ENCODE measurements at regions not wholly inside any gene's neighbourhood (a gene's known extent, or its start where the extent isn't known, plus 50 kb on each side); places are given as distances from the start of the nearest gene placed in this dataset.

- Histone ChIP-seq H3K79me2 (ENCODE audit: insufficient read depth, low read length) (no peaks in the 10 kb centered on the region), H3K4me3 (ENCODE audit: insufficient read depth, low read length) (no peak overlapping the region), H3K27me3 (ENCODE audit: insufficient read depth, low read length) (peaks cover 8% of the 10 kb centered on the region), H4K20me1 (ENCODE audit: insufficient read depth, low read length) (no peaks in the 10 kb centered on the region), H3K9me3 (ENCODE audit: low read depth, low read length) (no peaks in the 10 kb centered on the region), H3K4me1 (ENCODE audit: insufficient read depth, low read length) (peaks cover 22% of the 10 kb centered on the region), H3K4me2 (ENCODE audit: insufficient read depth, low read length) (peak overlapping the region; percentile 37), H2AFZ (ENCODE audit: low read length) (no peak overlapping the region), H3K27ac (ENCODE audit: low read depth, low read length) (peak overlapping the region; percentile 87), H3K36me3 (ENCODE audit: insufficient read depth, low read length) (no peaks in the 10 kb centered on the region)
- TF ChIP-seq CTCF (IDR thresholded peaks at IDR 0.05; ENCODE audit: extremely low read depth, low read depth, low read length): no peak
- DNase-seq (ENCODE audit: insufficient read length, low spot score, missing footprints): peak; percentile 18
These were observed 77.9 kb downstream of the LUZP4 start for GRCh38 chrX:115367455-115367854.

DNA sequence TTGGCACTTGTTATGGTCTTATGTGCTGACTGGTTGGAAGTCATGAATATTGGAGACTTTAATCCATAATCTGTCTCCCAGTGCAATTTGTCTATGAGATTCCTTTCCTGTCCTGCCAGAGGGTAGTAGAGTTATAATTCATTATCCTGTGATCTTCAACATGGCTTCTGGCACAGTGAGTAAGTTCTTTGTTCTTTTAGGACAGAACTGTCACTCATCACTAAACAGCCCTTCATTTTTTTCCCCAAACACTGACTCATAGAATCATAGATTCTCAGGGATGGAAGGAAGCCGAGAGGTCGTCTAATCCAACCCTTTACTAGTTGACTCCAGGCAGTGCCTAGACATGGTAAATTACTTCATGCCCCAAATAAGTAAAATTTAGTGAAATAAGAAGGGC, 78.4 kb downstream of the LUZP4 start:
- Histone ChIP-seq H3K27me3 (ENCODE audit: insufficient read depth, low read length) (peaks cover 8% of the 10 kb centered on the region), H2AFZ (ENCODE audit: low read length) (peak overlapping the region; percentile 12), H3K27ac (ENCODE audit: low read depth, low read length) (peak overlapping the region; percentile 87), H3K36me3 (ENCODE audit: insufficient read depth, low read length) (no peaks in the 10 kb centered on the region), H3K9me3 (ENCODE audit: low read depth, low read length) (no peaks in the 10 kb centered on the region), H3K79me2 (ENCODE audit: insufficient read depth, low read length) (no peaks in the 10 kb centered on the region), H4K20me1 (ENCODE audit: insufficient read depth, low read length) (no peaks in the 10 kb centered on the region), H3K4me3 (ENCODE audit: insufficient read depth, low read length) (no peak overlapping the region), H3K4me1 (ENCODE audit: insufficient read depth, low read length) (peaks cover 20% of the 10 kb centered on the region), H3K4me2 (ENCODE audit: insufficient read depth, low read length) (peak overlapping the region; percentile 37)
- no peak for DNase-seq (ENCODE audit: insufficient read length, low spot score, missing footprints)
- no peak for TF ChIP-seq CTCF (IDR thresholded peaks at IDR 0.05; ENCODE audit: extremely low read depth, low read depth, low read length)

- Histone ChIP-seq H3K4me2 (ENCODE audit: insufficient read depth, low read length) (no peak overlapping the region), H2AFZ (ENCODE audit: low read length) (no peak overlapping the region), H3K27ac (ENCODE audit: low read depth, low read length) (no peak overlapping the region), H3K79me2 (ENCODE audit: insufficient read depth, low read length) (no peaks in the 10 kb centered on the region), H3K9me3 (ENCODE audit: low read depth, low read length) (no peaks in the 10 kb centered on the region), H3K36me3 (ENCODE audit: insufficient read depth, low read length) (no peaks in the 10 kb centered on the region), H4K20me1 (ENCODE audit: insufficient read depth, low read length) (no peaks in the 10 kb centered on the region), H3K4me3 (ENCODE audit: insufficient read depth, low read length) (no peak overlapping the region), H3K27me3 (ENCODE audit: insufficient read depth, low read length) (peaks cover 8% of the 10 kb centered on the region), H3K4me1 (ENCODE audit: insufficient read depth, low read length) (peaks cover 16% of the 10 kb centered on the region)
- no peak for TF ChIP-seq CTCF (IDR thresholded peaks at IDR 0.05; ENCODE audit: extremely low read depth, low read depth, low read length)
- no peak for DNase-seq (ENCODE audit: insufficient read length, low spot score, missing footprints)
These were observed 79.4 kb downstream of the LUZP4 start for GRCh38 chrX:115368876-115369275.

DNA sequence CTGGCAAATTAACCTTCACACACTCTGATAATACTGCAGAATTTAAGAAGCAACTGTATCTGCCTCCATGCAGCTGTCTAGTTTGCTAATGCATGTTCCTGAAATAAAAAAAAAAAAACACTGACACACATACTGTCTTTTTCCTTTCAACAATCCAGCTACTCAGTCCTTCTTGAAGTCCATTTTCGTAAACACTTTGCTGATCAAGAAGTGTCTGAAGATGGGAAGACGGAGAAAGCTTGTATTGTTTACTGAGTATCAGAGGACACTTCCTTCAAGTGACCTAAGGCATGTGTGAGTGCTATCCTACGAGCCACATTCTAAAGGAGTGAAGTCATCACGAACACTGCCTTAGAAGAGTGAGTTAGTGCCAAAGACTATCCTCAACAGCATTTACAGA, 82.6 kb downstream of the LUZP4 start:
- peaks cover 16% of the 10 kb centered on the region for H3K4me1 ChIP-seq (ENCODE audit: insufficient read depth, low read length)
- H3K9me3 ChIP-seq (ENCODE audit: low read depth, low read length): peaks cover 2% of the 10 kb centered on the region
- no peaks in the 10 kb centered on the region for H3K79me2 ChIP-seq (ENCODE audit: insufficient read depth, low read length)
- no peak for TF ChIP-seq CTCF (IDR thresholded peaks at IDR 0.05; ENCODE audit: extremely low read depth, low read depth, low read length)
- peaks cover 3% of the 10 kb centered on the region for H3K27me3 ChIP-seq (ENCODE audit: insufficient read depth, low read length)
- no peaks in the 10 kb centered on the region for H4K20me1 ChIP-seq (ENCODE audit: insufficient read depth, low read length)
- no peaks in the 10 kb centered on the region for H3K36me3 ChIP-seq (ENCODE audit: insufficient read depth, low read length)
- no peak overlapping the region for H3K4me3 ChIP-seq (ENCODE audit: insufficient read depth, low read length)
- peak overlapping the region; percentile 20 for H3K27ac ChIP-seq (ENCODE audit: low read depth, low read length)
- H2AFZ ChIP-seq (ENCODE audit: low read length): no peak overlapping the region
- DNase-seq (ENCODE audit: insufficient read length, low spot score, missing footprints): peak; percentile 27
- H3K4me2 ChIP-seq (ENCODE audit: insufficient read depth, low read length): no peak overlapping the region

All from osteoblast (primary cell).